GM13976 (cell line): ENCODE measurements at regions not wholly inside any gene's neighbourhood (a gene's known extent, or its start where the extent isn't known, plus 50 kb on each side); places are given as distances from the start of the nearest gene placed in this dataset.
"Not testable (repeated sequence)": the region's sequence is repeated elsewhere in the genome, so short reads cannot be mapped to it uniquely, and the experiment has no call there.

ENCODE experiments used
- DNase-seq: peaks from one replicate; pipeline ENCODE4 v3.0.0; 2012; ENCODE audit warnings: low spot score
- in situ Hi-C: fragments of 300-500 bp; cut with MboI; formaldehyde crosslinking; loops from one replicate; pipeline ENCODE4 v1.12.0; 2022; ENCODE audit warnings: low sequenced_read_pairs, mixed read lengths, inconsistent platforms; ENCODE audit not compliant: unreplicated experiment
- TF ChIP-seq, protein P1 (sequence below): IDR thresholded peaks from 2 replicates; pipeline ENCODE4 v1.5.1; 2012; ENCODE audit warnings: borderline replicate concordance, mild to moderate bottlenecking; ENCODE audit not compliant: insufficient read depth; ENCODE audit errors: extremely low read depth, missing control alignments, control extremely low read depth

GRCh38 chr5:87136096-87136495 is 131.6 kb upstream of the RASA1 start:
- TF ChIP-seq, protein P1, sequence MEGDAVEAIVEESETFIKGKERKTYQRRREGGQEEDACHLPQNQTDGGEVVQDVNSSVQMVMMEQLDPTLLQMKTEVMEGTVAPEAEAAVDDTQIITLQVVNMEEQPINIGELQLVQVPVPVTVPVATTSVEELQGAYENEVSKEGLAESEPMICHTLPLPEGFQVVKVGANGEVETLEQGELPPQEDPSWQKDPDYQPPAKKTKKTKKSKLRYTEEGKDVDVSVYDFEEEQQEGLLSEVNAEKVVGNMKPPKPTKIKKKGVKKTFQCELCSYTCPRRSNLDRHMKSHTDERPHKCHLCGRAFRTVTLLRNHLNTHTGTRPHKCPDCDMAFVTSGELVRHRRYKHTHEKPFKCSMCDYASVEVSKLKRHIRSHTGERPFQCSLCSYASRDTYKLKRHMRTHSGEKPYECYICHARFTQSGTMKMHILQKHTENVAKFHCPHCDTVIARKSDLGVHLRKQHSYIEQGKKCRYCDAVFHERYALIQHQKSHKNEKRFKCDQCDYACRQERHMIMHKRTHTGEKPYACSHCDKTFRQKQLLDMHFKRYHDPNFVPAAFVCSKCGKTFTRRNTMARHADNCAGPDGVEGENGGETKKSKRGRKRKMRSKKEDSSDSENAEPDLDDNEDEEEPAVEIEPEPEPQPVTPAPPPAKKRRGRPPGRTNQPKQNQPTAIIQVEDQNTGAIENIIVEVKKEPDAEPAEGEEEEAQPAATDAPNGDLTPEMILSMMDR = no peak
- no peak for DNase-seq

GRCh38 chr5:87136733-87137132 is 130.9 kb upstream of the RASA1 start:
- no peak for DNase-seq
- TF ChIP-seq, protein P1 = no peak
- in situ Hi-C loops = no loop called here

More at GRCh38 chr5:87136096-87136495, 131.6 kb upstream of the RASA1 start:
- in situ Hi-C loops = no loop called here

GRCh38 chr5:87137283-87137682 is 130.4 kb upstream of the RASA1 start:
- no peak for DNase-seq
- in situ Hi-C loops = no loop called here
- TF ChIP-seq, protein P1 = no peak

GRCh38 chr5:87138091-87138805 is 129.4 kb upstream of the RASA1 start:
- no peak for DNase-seq
- in situ Hi-C loops = no loop called here
- TF ChIP-seq, protein P1 = no peak

DNA sequence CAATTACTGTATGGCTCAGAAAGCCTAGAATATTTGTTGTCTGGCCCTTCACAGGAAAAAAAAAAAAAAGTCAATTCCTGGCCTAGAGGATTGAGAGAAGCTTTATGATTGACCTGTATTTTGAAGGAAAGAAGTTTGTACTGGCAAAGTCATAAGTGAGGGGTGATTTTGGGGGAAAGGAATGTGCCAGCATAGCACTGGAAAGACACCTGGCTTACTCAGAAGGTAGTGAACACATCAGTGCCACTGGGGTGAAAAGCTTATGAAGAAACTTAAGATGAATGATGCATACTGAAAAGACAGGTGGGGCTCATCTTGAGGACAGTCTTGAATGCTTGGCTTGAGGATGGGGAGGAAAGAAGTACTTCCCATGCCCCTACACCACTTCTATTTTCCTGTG is 127.9 kb upstream of the RASA1 start:
- TF ChIP-seq, protein P1 = no peak
- in situ Hi-C loops = no loop called here
- DNase-seq = no peak

GRCh38 chr5:87141544-87141943 is 126.1 kb upstream of the RASA1 start:
- TF ChIP-seq, protein P1 = no peak
- no peak for DNase-seq
- in situ Hi-C loops = no loop called here

- in situ Hi-C loops, DNase-seq: not testable (repeated sequence)
Observed at GRCh38 chr5:87145853-87146252, 121.8 kb upstream of the RASA1 start.
